D341Med (cell line): ENCODE measurements at regions not wholly inside any gene's neighbourhood (a gene's known extent, or its start where the extent isn't known, plus 50 kb on each side); places are given as distances from the start of the nearest gene placed in this dataset.

Experiments used
- DNase-seq: peaks from one replicate; pipeline ENCODE4 v3.0.0; 2012; ENCODE audit warnings: low spot score

- no peak for DNase-seq
These were observed 163.7 kb downstream of the SHOX start for GRCh38 chrX:794311-794710.

DNA sequence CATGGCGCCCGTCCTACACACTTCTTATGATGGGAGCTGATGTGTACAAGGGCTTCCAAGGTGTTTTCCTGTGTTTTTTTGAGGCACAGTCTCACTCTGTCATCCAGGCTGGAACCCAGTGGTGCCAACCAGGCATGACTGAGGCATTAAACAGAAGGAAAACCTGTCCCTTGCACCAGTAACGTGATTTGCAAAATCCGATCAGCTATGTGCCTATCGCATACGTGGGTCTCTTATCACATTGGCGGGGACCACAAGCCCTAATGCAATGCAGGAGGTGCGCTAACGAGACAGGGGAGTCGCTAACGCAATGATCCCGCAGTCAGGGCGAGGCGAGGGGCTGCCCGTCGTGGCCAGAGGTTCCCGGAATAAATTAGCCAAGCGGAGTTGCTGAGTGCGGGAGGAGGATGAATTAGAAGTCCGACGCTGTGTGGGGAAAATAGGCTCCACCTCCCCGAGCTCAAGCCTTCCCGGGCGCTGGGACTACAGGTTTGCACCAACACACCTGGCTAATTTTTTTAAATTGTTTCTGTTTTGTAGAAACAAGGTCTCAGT lies 162.7 kb downstream of the SHOX start:
- DNase-seq = no peak

- no peak for DNase-seq
These were observed 161.0 kb downstream of the SHOX start for GRCh38 chrX:791479-792034.

GRCh38 chrX:790783-791360 lies 160.3 kb downstream of the SHOX start:
- DNase-seq = no peak

- no peak for DNase-seq
These were observed 159.5 kb downstream of the SHOX start for GRCh38 chrX:790041-790506.

GRCh38 chrX:789096-789495 lies 158.5 kb downstream of the SHOX start:
- peak; percentile 89 for DNase-seq

- no peak for DNase-seq
These were observed 155.9 kb downstream of the SHOX start for GRCh38 chrX:786441-786881.

DNA sequence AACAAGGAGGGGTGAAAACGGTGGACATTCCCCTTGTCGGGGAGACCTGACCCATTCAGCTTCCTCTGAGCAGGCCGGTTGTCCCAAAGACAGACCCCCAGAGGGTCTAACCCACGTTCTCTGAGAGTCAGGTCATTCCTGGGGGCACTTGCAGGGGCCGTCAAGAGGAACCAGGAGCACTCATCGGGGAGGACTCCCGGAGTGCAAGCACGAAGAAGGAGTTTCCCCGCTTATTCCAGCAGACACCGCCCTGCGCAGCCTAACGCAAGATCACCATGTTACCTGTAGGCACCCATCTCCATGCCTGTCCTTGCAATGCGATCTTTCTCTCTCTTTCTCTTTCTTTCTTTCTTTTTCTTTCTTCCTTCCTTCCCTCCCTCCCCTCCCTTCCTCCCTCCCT lies 154.2 kb downstream of the SHOX start:
- no peak for DNase-seq

DNA sequence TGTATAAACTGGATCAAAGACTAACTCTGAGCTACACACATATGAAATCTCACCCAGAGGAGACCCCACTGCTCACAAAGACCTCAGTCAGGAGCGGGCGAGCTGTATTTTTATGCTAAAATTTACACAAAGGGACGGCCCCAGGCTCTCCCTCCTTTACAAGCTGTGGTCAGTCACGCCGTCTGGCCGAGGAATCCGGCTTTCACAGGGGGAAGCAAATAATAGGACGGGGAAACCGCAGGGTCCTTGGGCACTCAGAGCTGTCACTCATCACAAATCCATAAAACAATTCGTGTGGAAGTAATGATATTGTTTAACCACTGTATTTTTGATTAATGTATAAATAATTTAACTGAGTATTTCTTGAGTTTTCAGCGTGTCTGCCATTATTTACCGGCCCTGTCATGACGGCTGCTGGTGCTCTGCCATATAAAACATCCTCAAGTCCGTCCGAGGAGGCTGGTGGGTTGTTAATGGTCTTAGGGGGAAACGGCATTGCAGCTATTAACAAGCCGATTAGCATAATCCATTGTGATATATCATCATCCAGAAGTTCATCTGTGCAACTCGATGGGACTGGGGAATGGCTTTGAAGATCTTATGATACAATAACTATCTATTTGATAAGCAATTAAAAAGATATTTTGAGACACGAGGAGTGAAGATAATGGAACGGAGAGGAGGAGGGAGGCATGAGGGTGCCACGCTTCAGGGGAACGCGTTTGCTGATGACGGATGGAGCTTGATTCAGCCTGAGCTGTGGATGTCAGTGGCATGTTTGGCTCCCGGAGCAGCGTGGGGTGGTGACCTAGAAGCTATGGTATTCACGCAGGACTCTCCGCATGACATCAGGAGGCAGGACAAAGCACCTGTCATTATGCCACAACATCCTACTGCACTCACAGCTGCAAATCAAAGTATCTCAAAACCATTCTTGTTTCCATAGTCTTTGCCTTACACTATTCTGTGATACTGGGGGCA lies 150.9 kb downstream of the SHOX start:
- no peak for DNase-seq

GRCh38 chrX:776529-777230 lies 146.1 kb downstream of the SHOX start:
- DNase-seq = no peak

- no peak for DNase-seq
These were observed 145.5 kb downstream of the SHOX start for GRCh38 chrX:776061-776460.

DNA sequence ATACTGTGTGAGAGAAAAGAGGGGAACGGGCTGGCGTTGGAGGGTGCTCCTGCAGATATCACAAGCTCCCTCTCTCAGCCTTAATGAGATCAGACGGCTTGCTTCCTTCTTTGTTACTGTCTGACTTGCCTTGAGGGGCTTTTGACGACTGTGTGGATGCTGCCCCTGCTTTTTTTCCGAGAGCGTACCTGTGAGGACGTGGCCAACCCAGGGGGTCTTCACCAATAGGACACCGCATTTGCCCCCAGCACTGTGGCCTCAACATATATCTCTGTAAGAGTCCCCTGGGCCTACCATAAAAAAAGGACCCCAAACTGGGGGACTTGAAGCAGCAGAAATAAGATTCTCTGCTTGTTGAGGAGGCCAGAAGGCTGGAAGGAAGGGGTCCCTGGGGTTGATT lies 143.9 kb downstream of the SHOX start:
- no peak for DNase-seq

- no peak for DNase-seq
These were observed 142.9 kb downstream of the SHOX start for GRCh38 chrX:773292-774025.

DNA sequence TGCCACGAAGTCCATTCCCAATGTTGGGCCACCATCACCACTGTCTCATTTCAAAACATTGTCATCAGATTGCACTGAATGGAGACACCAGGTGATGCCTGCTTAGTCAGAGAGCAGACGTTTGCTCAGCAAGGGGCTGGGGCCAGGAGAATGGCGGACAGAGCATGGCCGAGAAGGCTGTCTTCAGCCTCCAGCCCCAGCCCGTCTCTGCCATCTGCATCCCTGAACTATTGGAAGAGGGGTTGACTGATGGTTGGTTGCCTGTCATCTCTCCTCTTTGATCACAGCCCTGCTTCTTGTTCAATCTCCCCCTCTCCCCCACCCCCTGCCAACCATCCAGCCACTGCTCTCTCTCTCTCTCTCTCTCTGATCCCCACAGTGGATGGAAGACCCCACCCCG lies 140.9 kb downstream of the SHOX start:
- no peak for DNase-seq

DNA sequence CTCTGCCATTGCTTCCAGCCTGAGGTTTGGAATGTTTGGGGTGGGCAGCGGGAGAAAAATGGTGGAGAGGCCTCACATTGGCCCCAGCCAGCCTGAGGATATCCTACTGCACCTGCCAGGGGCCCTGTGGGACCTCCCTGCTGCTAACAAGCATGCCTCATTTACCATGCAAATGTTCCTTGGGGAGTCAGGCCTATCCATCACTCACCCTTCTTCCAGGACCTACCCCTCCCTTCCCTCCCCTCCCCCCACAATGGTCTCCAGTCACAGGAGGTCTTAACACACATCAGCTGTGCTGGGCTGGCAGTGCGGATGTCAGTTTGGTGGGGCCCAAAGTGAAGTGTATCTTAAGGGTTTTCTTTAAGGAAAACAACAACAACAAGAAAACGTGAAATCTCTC lies 139.2 kb downstream of the SHOX start:
- DNase-seq = no peak

DNA sequence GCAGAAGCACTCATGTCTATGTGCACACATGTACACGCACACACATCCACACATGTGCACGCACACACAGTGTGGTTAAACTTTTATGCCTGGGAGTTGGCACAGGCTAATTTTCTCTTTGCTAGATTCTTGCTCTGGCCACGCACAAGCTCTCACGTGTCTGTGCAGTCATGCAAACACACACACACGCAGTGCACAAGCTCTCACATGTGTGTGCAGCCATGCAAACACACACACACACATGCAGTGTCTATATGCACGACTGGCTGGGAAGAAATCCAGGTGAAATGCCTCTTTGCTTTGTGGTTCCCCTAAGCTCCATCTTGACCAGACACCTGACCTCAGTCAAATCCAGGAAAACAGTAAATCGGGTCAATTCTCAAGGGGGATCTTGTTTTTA lies 138.0 kb downstream of the SHOX start:
- no peak for DNase-seq

DNA sequence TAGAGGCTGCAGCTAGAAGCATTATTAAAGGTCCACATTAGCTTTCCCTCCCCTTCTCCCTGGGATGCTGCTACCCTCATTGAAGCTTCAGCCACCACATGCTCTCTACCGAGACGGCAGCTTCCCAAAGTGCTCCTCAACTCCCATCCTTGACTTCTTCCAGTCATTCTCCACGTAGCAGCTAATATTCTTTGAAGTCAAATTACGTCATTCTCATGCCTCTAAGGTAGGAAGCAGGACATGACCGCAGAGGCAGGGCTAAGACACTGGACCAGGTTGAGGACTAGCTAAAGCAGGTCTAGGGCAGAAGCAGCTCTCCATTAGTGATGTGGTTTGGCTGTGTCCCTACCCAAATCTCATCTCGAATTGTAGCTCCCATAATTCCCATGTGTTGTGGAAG lies 128.3 kb downstream of the SHOX start:
- no peak for DNase-seq

GRCh38 chrX:750812-751211 lies 120.2 kb downstream of the SHOX start:
- no peak for DNase-seq

DNA sequence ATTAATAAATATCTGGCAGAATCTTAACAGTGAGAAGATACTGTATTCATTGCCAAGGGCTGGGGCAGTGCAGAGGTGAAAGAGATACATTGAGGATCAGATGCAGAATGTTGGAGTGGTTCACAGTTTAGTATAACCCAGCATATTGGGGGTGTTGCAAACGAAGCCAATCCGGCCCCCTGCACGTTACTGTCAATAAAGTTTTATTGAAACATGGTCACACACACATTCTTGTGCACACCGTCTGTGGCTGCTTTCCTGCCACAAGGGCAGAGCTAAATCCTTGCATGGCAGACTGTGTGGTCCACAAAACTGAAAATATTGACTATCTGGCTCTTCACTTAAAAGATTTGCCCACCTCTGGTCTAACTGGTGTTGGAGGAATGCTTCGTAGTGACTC lies 119.7 kb downstream of the SHOX start:
- DNase-seq = no peak

- no peak for DNase-seq
These were observed 116.6 kb downstream of the SHOX start for GRCh38 chrX:747176-747575.

GRCh38 chrX:739611-740010 lies 109.0 kb downstream of the SHOX start:
- DNase-seq = no peak
